Astrocyte (in vitro differentiated cells and primary cell): ENCODE measurements at regions not wholly inside any gene's neighbourhood (a gene's known extent, or its start where the extent isn't known, plus 50 kb on each side); places are given as distances from the start of the nearest gene placed in this dataset.

Experiments used
- CTCF ChIP-seq: IDR thresholded peaks from 2 replicates; pipeline ENCODE4 v1.5.1; 2011; ENCODE audit warnings: low read depth, mild to moderate bottlenecking, inconsistent platforms, low read length, moderate library complexity; ENCODE audit not compliant: insufficient read depth
- EZH2 ChIP-seq: IDR thresholded peaks from 2 replicates; pipeline ENCODE4 v1.6.1; 2012; ENCODE audit warnings: mild to moderate bottlenecking, low read length, inconsistent platforms; ENCODE audit not compliant: insufficient read depth

DNA sequence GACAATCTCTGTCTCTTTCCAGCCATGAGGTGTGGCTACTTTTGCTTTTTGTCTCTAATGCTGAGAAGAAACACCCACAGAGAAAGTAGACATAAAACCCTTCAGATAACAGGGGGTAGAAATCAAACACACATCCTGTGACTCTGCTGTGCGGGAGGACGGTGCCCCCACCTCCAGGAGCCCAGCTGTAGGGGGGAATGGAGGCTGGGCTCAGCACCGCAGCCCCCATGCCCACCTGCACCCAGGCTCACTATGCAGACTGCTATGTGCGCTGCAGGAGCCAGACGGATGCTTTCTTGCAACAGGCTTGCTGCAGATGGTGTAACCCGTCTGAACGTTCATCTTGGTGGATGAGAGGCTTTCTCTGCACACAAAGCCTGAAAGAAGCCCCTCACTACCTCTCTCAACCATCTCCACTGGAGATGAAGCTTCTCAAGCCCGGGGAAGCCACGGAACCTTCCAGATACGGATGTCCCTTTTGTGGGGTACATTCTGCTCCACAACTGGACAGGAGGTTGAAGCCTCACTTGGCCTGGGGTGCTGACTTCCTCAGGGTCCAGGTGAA is 207.2 kb downstream of the GADD45G start:
- TF ChIP-seq CTCF (no peak), EZH2 (no peak)
